Ascending aorta (tissue), 2 donors: ENCODE measurements at regions not wholly inside any gene's neighbourhood (a gene's known extent, or its start where the extent isn't known, plus 50 kb on each side); places are given as distances from the start of the nearest gene placed in this dataset.

Source experiments
- DNase-seq, 2 donors: peaks; one replicate each; pipeline ENCODE4 v3.0.0-alpha.2; 2019; ENCODE audit warnings: low spot score in 2 of 2
- H3K27ac ChIP-seq, 2 donors: fragments of 200-600 bp; sonication (generic); one replicate each; pipeline ENCODE4 v1.5.1; 2016 to 2017; ENCODE audit warnings: mild to moderate bottlenecking in 1 of 2
- H3K27me3 ChIP-seq: fragments of 200-600 bp; sonication (generic); one replicate; pipeline ENCODE4 v1.5.1; 2017
- H3K36me3 ChIP-seq, 2 donors: fragments of 200-600 bp; sonication (generic); one replicate each; pipeline ENCODE4 v1.5.1; 2016
- H3K4me1 ChIP-seq, 2 donors: fragments of 200-600 bp; sonication (generic); one replicate each; pipeline ENCODE4 v1.5.1; 2016 to 2017; ENCODE audit warnings: mild to moderate bottlenecking in 1 of 2
- H3K4me3 ChIP-seq, 2 donors: fragments of 200-600 bp; sonication (generic); one replicate each; pipeline ENCODE4 v1.5.1; 2016 to 2017; ENCODE audit warnings: mild to moderate bottlenecking in 1 of 2
- H3K9me3 ChIP-seq, 2 donors: fragments of 200-600 bp; sonication (generic); one replicate each; pipeline ENCODE4 v1.5.1; 2016
- CTCF ChIP-seq, 3 experiments: fragments of 200-600 bp in 2 of 3; fragments of 450-650 bp in 1 of 3; sonication (generic) in 2 of 3; IDR thresholded peaks; one replicate each; pipeline ENCODE4 v1.5.1; 2016 to 2019; ENCODE audit warnings: antibody characterized with exemption in 3 of 3, mild to moderate bottlenecking in 1 of 3, moderate library complexity in 1 of 3
- intact Hi-C: fragments of 100-400 bp; cut with DNase I; formaldehyde crosslinking; loops from one replicate; pipeline ENCODE4 v1.15.1; 2023

DNA sequence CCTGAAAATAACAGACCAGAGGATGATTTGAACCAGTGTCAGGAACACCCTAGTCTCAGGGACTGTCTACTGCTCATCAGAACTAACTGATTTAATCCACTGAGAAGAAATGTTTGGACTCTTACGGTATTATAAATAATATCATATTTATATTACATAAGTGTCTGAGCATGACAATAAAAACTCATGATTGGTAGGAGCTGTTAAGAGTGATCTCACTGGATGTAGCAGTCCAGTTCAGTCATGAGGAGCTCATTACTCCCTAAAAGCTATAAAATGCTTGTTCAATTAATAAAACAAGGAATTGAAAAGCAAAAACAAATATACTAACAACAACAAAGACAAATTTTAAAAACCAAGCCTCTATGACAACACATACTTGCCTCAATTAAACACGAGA is 68.8 kb upstream of the BCL9 start:
- no peak overlapping the region for H3K4me3 ChIP-seq
- H3K4me1 ChIP-seq = no peaks in the 10 kb centered on the region
- DNase-seq = no peak
- no peak overlapping the region for H3K27ac ChIP-seq
- intact Hi-C loops = no loop called here
- no peaks in the 10 kb centered on the region for H3K9me3 ChIP-seq
- H3K36me3 ChIP-seq = no peaks in the 10 kb centered on the region
- TF ChIP-seq CTCF (IDR thresholded peaks at IDR 0.05) = no peak
- no peaks in the 10 kb centered on the region for H3K27me3 ChIP-seq

DNA sequence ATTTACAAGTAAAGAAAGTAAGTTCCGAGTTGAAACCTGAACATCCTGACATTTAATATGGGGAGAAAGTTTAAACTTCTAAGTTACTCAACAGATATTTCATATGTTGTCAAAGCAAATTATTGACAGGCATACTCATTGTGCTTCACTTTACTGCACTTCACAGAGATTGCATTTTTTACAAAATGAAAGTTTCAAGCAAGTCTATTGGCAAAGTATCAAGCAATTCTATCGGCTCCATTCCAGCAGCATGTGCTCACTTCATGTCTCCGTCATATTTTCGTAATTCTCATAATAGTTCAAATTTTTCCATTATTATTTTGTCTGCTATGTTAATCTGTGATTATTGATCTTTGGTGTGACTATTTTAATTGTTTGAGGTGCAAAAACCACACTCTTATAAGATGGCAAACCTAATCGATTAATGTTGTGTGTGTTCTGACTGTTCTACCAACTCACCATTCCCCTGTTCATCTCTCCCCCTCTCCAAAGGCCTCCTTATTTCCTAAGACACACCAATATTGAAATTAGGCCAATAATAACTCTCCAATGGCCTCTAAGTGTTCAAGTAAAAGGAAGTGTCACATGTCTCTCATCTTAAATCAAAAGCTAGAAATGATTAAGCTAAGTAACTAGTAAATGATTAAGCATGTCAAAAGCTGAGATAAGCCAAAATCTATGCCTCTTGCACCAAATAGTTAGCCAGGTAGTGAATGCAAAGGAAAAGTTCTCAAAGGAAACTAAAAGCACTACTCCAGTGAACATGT is 68.2 kb upstream of the BCL9 start:
- Histone ChIP-seq H3K27ac (no peak overlapping the region), H3K27me3 (no peaks in the 10 kb centered on the region), H3K9me3 (no peaks in the 10 kb centered on the region), H3K36me3 (no peaks in the 10 kb centered on the region), H3K4me1 (no peaks in the 10 kb centered on the region), H3K4me3 (no peak overlapping the region)
- TF ChIP-seq CTCF (IDR thresholded peaks at IDR 0.05) = no peak
- no peak for DNase-seq
- intact Hi-C loops = no loop called here

GRCh38 chr1:147473733-147474049 is 67.6 kb upstream of the BCL9 start:
- H3K27ac ChIP-seq = no peak overlapping the region
- intact Hi-C loops = no loop called here
- no peak for DNase-seq
- H3K4me1 ChIP-seq = no peaks in the 10 kb centered on the region
- no peaks in the 10 kb centered on the region for H3K36me3 ChIP-seq
- H3K4me3 ChIP-seq = no peak overlapping the region
- TF ChIP-seq CTCF (IDR thresholded peaks at IDR 0.05) = no peak
- H3K27me3 ChIP-seq = no peaks in the 10 kb centered on the region
- H3K9me3 ChIP-seq = no peaks in the 10 kb centered on the region

- Histone ChIP-seq H3K36me3 (no peaks in the 10 kb centered on the region), H3K27me3 (no peaks in the 10 kb centered on the region), H3K9me3 (no peaks in the 10 kb centered on the region), H3K4me3 (no peak overlapping the region), H3K4me1 (no peaks in the 10 kb centered on the region), H3K27ac (no peak overlapping the region)
- TF ChIP-seq CTCF (IDR thresholded peaks at IDR 0.05) = no peak
- intact Hi-C loops = no loop called here
- no peak for DNase-seq
Measured at GRCh38 chr1:147475488-147475887, 65.8 kb upstream of the BCL9 start.

DNA sequence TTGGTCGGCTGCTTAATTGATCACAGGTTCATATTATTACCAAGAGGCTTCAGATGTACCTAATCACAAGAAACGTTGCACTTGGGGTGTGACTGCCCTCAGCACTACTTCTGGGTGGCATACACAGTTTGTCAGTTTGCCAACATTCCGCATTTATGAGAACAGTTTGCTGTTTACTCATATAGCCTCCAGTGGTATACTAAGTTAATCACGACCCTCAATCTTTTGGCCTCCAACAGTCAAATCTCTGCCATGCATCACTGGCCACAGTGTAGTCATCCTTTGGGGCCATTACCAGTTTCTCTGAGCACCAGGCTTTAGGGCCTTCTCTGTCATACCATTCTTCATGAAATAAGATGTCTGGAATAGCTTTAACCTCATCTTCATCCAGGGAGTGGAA is 62.8 kb upstream of the BCL9 start:
- DNase-seq = no peak

More for the DNA sequence above, 62.8 kb upstream of the BCL9 start:
- H3K27me3 ChIP-seq = no peaks in the 10 kb centered on the region
- H3K9me3 ChIP-seq = no peaks in the 10 kb centered on the region
- H3K36me3 ChIP-seq = no peaks in the 10 kb centered on the region
- intact Hi-C loops = no loop called here
- H3K4me3 ChIP-seq = no peak overlapping the region
- no peak for TF ChIP-seq CTCF (IDR thresholded peaks at IDR 0.05)
- H3K27ac ChIP-seq = no peak overlapping the region
- no peaks in the 10 kb centered on the region for H3K4me1 ChIP-seq
